ENCODE measurements at regions not wholly inside any gene's neighbourhood (a gene's known extent, or its start where the extent isn't known, plus 50 kb on each side); places are given as distances from the start of the nearest gene placed in this dataset.

GRCh38 chr5:34547300-34548085 lies 108.6 kb upstream of the RAI14 start:
- no peak for DNase-seq (ENCODE audit: low read depth in 1 of 2, low spot score in 1 of 2)
- H3K27me3 ChIP-seq = no peaks in the 10 kb centered on the region
- no peaks in the 10 kb centered on the region for H3K36me3 ChIP-seq
- TF ChIP-seq CTCF (IDR thresholded peaks at IDR 0.05; ENCODE audit: low read depth, low read length) = no peak
- no peaks in the 10 kb centered on the region for H3K4me1 ChIP-seq (ENCODE audit: low read depth)
- H3K9me3 ChIP-seq (ENCODE audit: low read depth) = no peaks in the 10 kb centered on the region
- H3K4me3 ChIP-seq = no peak overlapping the region
- H3K27ac ChIP-seq = no peak overlapping the region

- Histone ChIP-seq H3K4me1 (ENCODE audit: low read depth) (no peaks in the 10 kb centered on the region), H3K36me3 (no peaks in the 10 kb centered on the region)
Observed at GRCh38 chr5:34548086-34548403, 108.1 kb upstream of the RAI14 start.

GRCh38 chr5:34550247-34550646 lies 105.9 kb upstream of the RAI14 start:
- H3K27me3 ChIP-seq = no peaks in the 10 kb centered on the region
- TF ChIP-seq CTCF (IDR thresholded peaks at IDR 0.05; ENCODE audit: low read depth, low read length) = no peak
- H3K9me3 ChIP-seq (ENCODE audit: low read depth) = no peaks in the 10 kb centered on the region
- DNase-seq (ENCODE audit: low read depth in 1 of 2, low spot score in 1 of 2) = no peak
- H3K27ac ChIP-seq = no peak overlapping the region
- no peaks in the 10 kb centered on the region for H3K36me3 ChIP-seq
- H3K4me1 ChIP-seq (ENCODE audit: low read depth) = no peaks in the 10 kb centered on the region
- no peak overlapping the region for H3K4me3 ChIP-seq

More at GRCh38 chr5:34548086-34548403, 108.1 kb upstream of the RAI14 start:
- no peak for TF ChIP-seq CTCF (IDR thresholded peaks at IDR 0.05; ENCODE audit: low read depth, low read length)
- Histone ChIP-seq H3K9me3 (ENCODE audit: low read depth) (no peaks in the 10 kb centered on the region), H3K27me3 (no peaks in the 10 kb centered on the region), H3K27ac (no peak overlapping the region), H3K4me3 (no peak overlapping the region)
- DNase-seq (ENCODE audit: low read depth in 1 of 2, low spot score in 1 of 2) = no peak

- no peaks in the 10 kb centered on the region for H3K9me3 ChIP-seq (ENCODE audit: low read depth)
- no peaks in the 10 kb centered on the region for H3K36me3 ChIP-seq
- H3K4me1 ChIP-seq (ENCODE audit: low read depth) = no peaks in the 10 kb centered on the region
- H3K27ac ChIP-seq = no peak overlapping the region
- no peak for TF ChIP-seq CTCF (IDR thresholded peaks at IDR 0.05; ENCODE audit: low read depth, low read length)
- no peak overlapping the region for H3K4me3 ChIP-seq
- H3K27me3 ChIP-seq = no peaks in the 10 kb centered on the region
- no peak for DNase-seq (ENCODE audit: low read depth in 1 of 2, low spot score in 1 of 2)
Observed at GRCh38 chr5:34550964-34551363, 105.2 kb upstream of the RAI14 start.

- Histone ChIP-seq H3K4me1 (ENCODE audit: low read depth) (no peaks in the 10 kb centered on the region), H3K27ac (no peak overlapping the region), H3K4me3 (no peak overlapping the region), H3K27me3 (no peaks in the 10 kb centered on the region), H3K9me3 (ENCODE audit: low read depth) (no peaks in the 10 kb centered on the region), H3K36me3 (no peaks in the 10 kb centered on the region)
- peak in 1 of 2 donors; percentile 23 for DNase-seq (ENCODE audit: low read depth in 1 of 2, low spot score in 1 of 2)
- TF ChIP-seq CTCF (IDR thresholded peaks at IDR 0.05; ENCODE audit: low read depth, low read length) = no peak
Observed at GRCh38 chr5:34551911-34552433, 104.2 kb upstream of the RAI14 start.
